ENCODE measurements at regions not wholly inside any gene's neighbourhood (a gene's known extent, or its start where the extent isn't known, plus 50 kb on each side); places are given as distances from the start of the nearest gene placed in this dataset.

- TF ChIP-seq EZH2 (IDR thresholded peaks at IDR 0.05; ENCODE audit: insufficient read depth, poor library complexity, severe bottlenecking): no peak
- no peak for TF ChIP-seq EZH2phosphoT487 (IDR thresholded peaks at IDR 0.05; ENCODE audit: insufficient read depth, low read depth)
Observed at GRCh38 chr10:94183666-94184264, 179.0 kb downstream of the NOC3L start.

Measured in GM23248 (cell line).